Prostate gland (tissue), 2 donors: ENCODE measurements at regions not wholly inside any gene's neighbourhood (a gene's known extent, or its start where the extent isn't known, plus 50 kb on each side); places are given as distances from the start of the nearest gene placed in this dataset.

Experiments used
- DNase-seq: peaks from one replicate; pipeline ENCODE4 v3.0.0-alpha.2; 2019; ENCODE audit warnings: low spot score
- H3K27ac ChIP-seq, 2 donors: fragments of 200-600 bp; sonication (generic); 2 replicates each; pipeline ENCODE4 v1.5.1; 2017 to 2019
- H3K27me3 ChIP-seq: fragments of 200-600 bp; sonication (generic); replicated peaks from 2 replicates; pipeline ENCODE4 v1.5.1; 2019; ENCODE audit not compliant: insufficient read depth
- H3K36me3 ChIP-seq, 2 donors: fragments of 200-600 bp; sonication (generic); 1 replicate in 1 of 2; 2 replicates in 1 of 2; pipeline versions ENCODE4 v1.5.1 to v1.8.1; 2017 to 2019
- H3K4me1 ChIP-seq: fragments of 200-600 bp; sonication (generic); replicated peaks from 2 replicates; pipeline ENCODE4 v1.5.1; 2019
- H3K4me3 ChIP-seq, 2 donors: fragments of 200-600 bp; sonication (generic); 2 replicates each; pipeline ENCODE4 v1.5.1; 2017 to 2019
- H3K9me3 ChIP-seq: fragments of 200-600 bp; sonication (generic); 2 replicates; pipeline ENCODE4 v1.5.1; 2017
- CTCF ChIP-seq, 4 experiments: fragments of 200-600 bp in 2 of 4; fragments of 450-650 bp in 2 of 4; sonication (generic) in 2 of 4; IDR thresholded peaks; 1 replicate in 3 of 4; 2 replicates in 1 of 4; pipeline ENCODE4 v1.5.1; 2016 to 2019; ENCODE audit warnings: antibody characterized with exemption in 4 of 4, mild to moderate bottlenecking in 2 of 4, moderate library complexity in 2 of 4
- POLR2A ChIP-seq: fragments of 450-650 bp; IDR thresholded peaks from one replicate; pipeline ENCODE4 v1.6.1; 2016; ENCODE audit warnings: antibody characterized with exemption, mild to moderate bottlenecking
- POLR2AphosphoS5 ChIP-seq: sonication (generic); formaldehyde crosslinking; IDR thresholded peaks from one replicate; pipeline ENCODE4 v1.6.1; 2017; ENCODE audit warnings: antibody characterized with exemption
- WGBS: methylation state at CpG from one replicate; pipeline ENCODE4 v1.1.5; 2018; 5-methylcytosine and 5-hydroxymethylcytosine counted together
- intact Hi-C: fragments of 100-400 bp; cut with DNase I; formaldehyde crosslinking; loops from one replicate; pipeline ENCODE4 v1.14.2; 2022

- DNase-seq: no peak
- intact Hi-C loops: no loop called here
- Histone ChIP-seq H3K27me3 (no peaks in the 10 kb centered on the region), H3K9me3 (no peaks in the 10 kb centered on the region), H3K36me3 (no peaks in the 10 kb centered on the region), H3K4me1 (no peaks in the 10 kb centered on the region), H3K4me3 (no peak overlapping the region), H3K27ac (no peak overlapping the region)
- no peak for TF ChIP-seq POLR2AphosphoS5
- no peak for TF ChIP-seq CTCF (IDR thresholded peaks at IDR 0.05)
- TF ChIP-seq POLR2A: no peak
These were observed 223.5 kb upstream of the SLC10A2 start for GRCh38 chr13:103289681-103290080.

DNA sequence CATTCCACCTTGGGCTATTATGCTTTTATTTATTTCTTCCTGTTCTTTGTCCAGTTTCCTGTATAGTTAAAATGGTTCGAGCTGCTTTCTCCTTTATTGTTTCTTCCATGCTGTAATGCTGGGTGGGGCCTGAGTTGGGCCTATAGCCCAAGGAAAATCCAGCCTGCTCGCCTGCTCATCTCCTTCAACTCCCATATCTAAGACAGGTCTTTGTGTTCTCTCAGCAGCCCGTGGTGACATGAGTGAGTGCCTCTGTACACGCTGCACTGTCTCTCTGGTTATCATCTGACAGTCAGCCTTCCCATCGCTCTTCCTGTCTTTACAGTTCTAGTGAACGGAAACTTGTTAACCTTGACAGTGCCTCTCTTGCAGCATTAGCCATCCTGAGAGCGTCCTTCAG lies 221.9 kb upstream of the SLC10A2 start:
- TF ChIP-seq CTCF (IDR thresholded peaks at IDR 0.05) (no peak), POLR2AphosphoS5 (no peak), POLR2A (no peak)
- no peaks in the 10 kb centered on the region for H3K27me3 ChIP-seq
- DNase-seq: no peak
- no peak overlapping the region for H3K4me3 ChIP-seq
- no peak overlapping the region for H3K27ac ChIP-seq
- H3K9me3 ChIP-seq: no peaks in the 10 kb centered on the region
- 77% methylated on average over 7 of the region's 7 CpGs for WGBS
- no peaks in the 10 kb centered on the region for H3K4me1 ChIP-seq
- intact Hi-C loops: no loop called here
- no peaks in the 10 kb centered on the region for H3K36me3 ChIP-seq

- intact Hi-C loops: no loop called here
- TF ChIP-seq CTCF (IDR thresholded peaks at IDR 0.05) (no peak), POLR2A (no peak), POLR2AphosphoS5 (no peak)
- no peaks in the 10 kb centered on the region for H3K27me3 ChIP-seq
These were observed 221.4 kb upstream of the SLC10A2 start for GRCh38 chr13:103287659-103288058.

GRCh38 chr13:103284466-103284865 lies 218.2 kb upstream of the SLC10A2 start:
- intact Hi-C loops: no loop called here
- no peaks in the 10 kb centered on the region for H3K4me1 ChIP-seq
- H3K27me3 ChIP-seq: no peaks in the 10 kb centered on the region
- H3K27ac ChIP-seq: no peak overlapping the region
- TF ChIP-seq CTCF (IDR thresholded peaks at IDR 0.05) (no peak), POLR2A (no peak), POLR2AphosphoS5 (no peak)
- H3K36me3 ChIP-seq: no peaks in the 10 kb centered on the region
- no peaks in the 10 kb centered on the region for H3K9me3 ChIP-seq
- no peak overlapping the region for H3K4me3 ChIP-seq
- 46% methylated on average over 2 of the region's 2 CpGs for WGBS
- no peak for DNase-seq

More at GRCh38 chr13:103287659-103288058, 221.4 kb upstream of the SLC10A2 start:
- H3K27ac ChIP-seq: no peak overlapping the region
- no peaks in the 10 kb centered on the region for H3K36me3 ChIP-seq
- H3K9me3 ChIP-seq: no peaks in the 10 kb centered on the region
- no peak for DNase-seq
- H3K4me3 ChIP-seq: no peak overlapping the region
- no peaks in the 10 kb centered on the region for H3K4me1 ChIP-seq

DNA sequence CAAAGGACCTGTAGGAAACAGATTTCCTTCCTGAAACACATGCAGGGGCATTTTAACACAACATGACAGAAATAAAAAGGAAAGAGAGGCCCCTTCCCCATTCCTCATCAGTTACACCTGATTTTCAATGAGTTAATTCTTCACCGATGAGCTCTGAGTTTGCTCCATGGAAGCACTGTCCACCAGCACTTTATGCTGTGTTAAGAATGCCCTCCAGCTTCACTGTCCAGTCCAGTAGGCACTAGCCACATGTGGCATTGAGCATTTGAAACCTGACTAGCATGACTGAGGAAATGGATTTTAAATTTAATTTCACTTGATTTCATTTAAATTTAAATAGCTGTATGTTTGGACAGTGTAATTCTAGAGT lies 217.2 kb upstream of the SLC10A2 start:
- H3K9me3 ChIP-seq: no peaks in the 10 kb centered on the region
- no peak overlapping the region for H3K27ac ChIP-seq
- no peak for DNase-seq
- intact Hi-C loops: no loop called here
- no peaks in the 10 kb centered on the region for H3K4me1 ChIP-seq
- H3K36me3 ChIP-seq: no peaks in the 10 kb centered on the region
- 41% methylated on average over 1 of the region's 1 CpG for WGBS
- H3K27me3 ChIP-seq: no peaks in the 10 kb centered on the region
- H3K4me3 ChIP-seq: no peak overlapping the region
- TF ChIP-seq POLR2A (no peak), POLR2AphosphoS5 (no peak), CTCF (IDR thresholded peaks at IDR 0.05) (no peak)
